ENCODE measurements at regions not wholly inside any gene's neighbourhood (a gene's known extent, or its start where the extent isn't known, plus 50 kb on each side); places are given as distances from the start of the nearest gene placed in this dataset.
"Not testable (repeated sequence)": the region's sequence is repeated elsewhere in the genome, so short reads cannot be mapped to it uniquely, and the experiment has no call there.

GRCh38 chr13:99700468-99700867, 199.2 kb downstream of the TM9SF2 start:
- no peak for DNase-seq (ENCODE audit: low spot score)

GRCh38 chr13:99698816-99699099, 197.5 kb downstream of the TM9SF2 start:
- DNase-seq (ENCODE audit: low spot score), result no peak

GRCh38 chr13:99698010-99698815, 196.9 kb downstream of the TM9SF2 start:
- DNase-seq (ENCODE audit: low spot score), result no peak

GRCh38 chr13:99695857-99696256, 194.6 kb downstream of the TM9SF2 start:
- no peak for DNase-seq (ENCODE audit: low spot score)

GRCh38 chr13:99693852-99694611, 192.8 kb downstream of the TM9SF2 start:
- no peak for DNase-seq (ENCODE audit: low spot score)

GRCh38 chr13:99693351-99693750, 192.1 kb downstream of the TM9SF2 start:
- no peak for DNase-seq (ENCODE audit: low spot score)

GRCh38 chr13:99692854-99693253, 191.6 kb downstream of the TM9SF2 start:
- no peak for DNase-seq (ENCODE audit: low spot score)

GRCh38 chr13:99691552-99691951, 190.3 kb downstream of the TM9SF2 start:
- no peak for DNase-seq (ENCODE audit: low spot score)

- DNase-seq (ENCODE audit: low spot score), result no peak
Measured at GRCh38 chr13:99690426-99691174, 189.3 kb downstream of the TM9SF2 start.

GRCh38 chr13:99689955-99690354, 188.7 kb downstream of the TM9SF2 start:
- DNase-seq (ENCODE audit: low spot score), result no peak

GRCh38 chr13:99688776-99689175, 187.5 kb downstream of the TM9SF2 start:
- no peak for DNase-seq (ENCODE audit: low spot score)

- no peak for DNase-seq (ENCODE audit: low spot score)
Measured at GRCh38 chr13:99687723-99688397, 186.6 kb downstream of the TM9SF2 start.

GRCh38 chr13:99686944-99687411, 185.7 kb downstream of the TM9SF2 start:
- no peak for DNase-seq (ENCODE audit: low spot score)

GRCh38 chr13:99686157-99686572, 184.9 kb downstream of the TM9SF2 start:
- DNase-seq (ENCODE audit: low spot score), result no peak

GRCh38 chr13:99681695-99682094, 180.4 kb downstream of the TM9SF2 start:
- no peak for DNase-seq (ENCODE audit: low spot score)

GRCh38 chr13:99677116-99677951, 176.1 kb downstream of the TM9SF2 start:
- no peak for DNase-seq (ENCODE audit: low spot score)

GRCh38 chr13:99671746-99672145, 170.5 kb downstream of the TM9SF2 start:
- DNase-seq (ENCODE audit: low spot score), result no peak

GRCh38 chr13:99669096-99669495, 167.8 kb downstream of the TM9SF2 start:
- not testable (repeated sequence) for DNase-seq (ENCODE audit: low spot score)

- DNase-seq (ENCODE audit: low spot score), result no peak
Measured at GRCh38 chr13:99666146-99666805, 165.0 kb downstream of the TM9SF2 start.

GRCh38 chr13:99665711-99666110, 164.4 kb downstream of the TM9SF2 start:
- no peak for DNase-seq (ENCODE audit: low spot score)

GRCh38 chr13:99663908-99664307, 162.6 kb downstream of the TM9SF2 start:
- DNase-seq (ENCODE audit: low spot score), result no peak
